RWPE2 (cell line): ENCODE measurements at regions not wholly inside any gene's neighbourhood (a gene's known extent, or its start where the extent isn't known, plus 50 kb on each side); places are given as distances from the start of the nearest gene placed in this dataset.

Experiments used
- ATAC-seq: fragments of 200-7000 bp; cut with Tn5 transposase; 3 replicates; pipeline ENCODE4 v1.9.1; 2021; ENCODE audit warnings: low read depth
- DNase-seq: peaks from one replicate; pipeline ENCODE4 v3.0.0-alpha.2; 2020; ENCODE audit warnings: low spot score
- H3K27ac ChIP-seq: fragments of 450-650 bp; 2 replicates; pipeline ENCODE4 v1.5.1; 2017; ENCODE audit warnings: mild to moderate bottlenecking; ENCODE audit not compliant: poor library complexity, severe bottlenecking
- H3K27me3 ChIP-seq: fragments of 250-450 bp; sonication (Bioruptor Pico); 2 replicates; pipeline ENCODE4 v1.5.1; 2021; ENCODE audit warnings: mild to moderate bottlenecking, moderate library complexity; ENCODE audit not compliant: insufficient read depth, poor library complexity, severe bottlenecking
- H3K36me3 ChIP-seq: fragments of 250-450 bp; sonication (Bioruptor Pico); 2 replicates; pipeline ENCODE4 v1.5.1; 2020; ENCODE audit warnings: low read depth, mild to moderate bottlenecking, moderate library complexity
- H3K4me1 ChIP-seq: fragments of 250-450 bp; sonication (Bioruptor Pico); 2 replicates; pipeline ENCODE4 v1.5.1; 2021; ENCODE audit warnings: mild to moderate bottlenecking, moderate library complexity; ENCODE audit not compliant: insufficient read depth, poor library complexity, severe bottlenecking
- H3K4me3 ChIP-seq: fragments of 250-450 bp; sonication (Bioruptor Pico); 2 replicates; pipeline ENCODE4 v1.5.1; 2021; ENCODE audit warnings: mild to moderate bottlenecking, moderate library complexity; ENCODE audit not compliant: severe bottlenecking
- H3K9me3 ChIP-seq: fragments of 250-450 bp; sonication (Bioruptor Pico); 2 replicates; pipeline ENCODE4 v1.5.1; 2021; ENCODE audit warnings: mild to moderate bottlenecking, moderate library complexity; ENCODE audit not compliant: severe bottlenecking
- TF ChIP-seq, protein P1 (sequence below): fragments of 450-650 bp; IDR thresholded peaks from one replicate; pipeline ENCODE4 v1.5.1; 2017; ENCODE audit warnings: mild to moderate bottlenecking, moderate library complexity; ENCODE audit not compliant: poor library complexity, severe bottlenecking

DNA sequence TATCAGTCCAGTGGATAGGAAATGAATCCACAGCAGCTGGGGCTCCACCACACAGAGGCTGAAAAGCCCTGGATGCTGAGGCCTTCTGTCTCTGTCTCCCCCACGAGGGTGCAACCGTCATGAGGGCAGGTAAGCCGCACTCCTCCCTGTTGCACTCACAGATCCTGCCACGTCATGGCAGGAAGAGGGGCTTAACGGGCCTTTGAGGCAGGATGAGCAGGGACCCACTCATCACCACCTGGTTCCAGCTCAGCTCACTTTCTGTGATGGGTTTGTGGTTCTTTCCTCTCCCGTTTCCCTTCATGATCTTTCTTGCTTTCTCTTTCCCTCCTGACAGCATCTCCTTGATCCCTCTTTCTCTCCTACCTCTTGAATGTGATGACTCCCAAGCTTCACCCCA is 575.2 kb downstream of the CCDC171 start:
- ATAC-seq (no peak), DNase-seq (no peak)
- no peaks in the 10 kb centered on the region for H3K27me3 ChIP-seq
- no peak overlapping the region for H3K27ac ChIP-seq
- H3K9me3 ChIP-seq, result no peaks in the 10 kb centered on the region
- H3K4me3 ChIP-seq, result no peak overlapping the region
- H3K36me3 ChIP-seq, result no peaks in the 10 kb centered on the region
- H3K4me1 ChIP-seq, result no peaks in the 10 kb centered on the region
- TF ChIP-seq, protein P1, sequence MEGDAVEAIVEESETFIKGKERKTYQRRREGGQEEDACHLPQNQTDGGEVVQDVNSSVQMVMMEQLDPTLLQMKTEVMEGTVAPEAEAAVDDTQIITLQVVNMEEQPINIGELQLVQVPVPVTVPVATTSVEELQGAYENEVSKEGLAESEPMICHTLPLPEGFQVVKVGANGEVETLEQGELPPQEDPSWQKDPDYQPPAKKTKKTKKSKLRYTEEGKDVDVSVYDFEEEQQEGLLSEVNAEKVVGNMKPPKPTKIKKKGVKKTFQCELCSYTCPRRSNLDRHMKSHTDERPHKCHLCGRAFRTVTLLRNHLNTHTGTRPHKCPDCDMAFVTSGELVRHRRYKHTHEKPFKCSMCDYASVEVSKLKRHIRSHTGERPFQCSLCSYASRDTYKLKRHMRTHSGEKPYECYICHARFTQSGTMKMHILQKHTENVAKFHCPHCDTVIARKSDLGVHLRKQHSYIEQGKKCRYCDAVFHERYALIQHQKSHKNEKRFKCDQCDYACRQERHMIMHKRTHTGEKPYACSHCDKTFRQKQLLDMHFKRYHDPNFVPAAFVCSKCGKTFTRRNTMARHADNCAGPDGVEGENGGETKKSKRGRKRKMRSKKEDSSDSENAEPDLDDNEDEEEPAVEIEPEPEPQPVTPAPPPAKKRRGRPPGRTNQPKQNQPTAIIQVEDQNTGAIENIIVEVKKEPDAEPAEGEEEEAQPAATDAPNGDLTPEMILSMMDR, result no peak

DNA sequence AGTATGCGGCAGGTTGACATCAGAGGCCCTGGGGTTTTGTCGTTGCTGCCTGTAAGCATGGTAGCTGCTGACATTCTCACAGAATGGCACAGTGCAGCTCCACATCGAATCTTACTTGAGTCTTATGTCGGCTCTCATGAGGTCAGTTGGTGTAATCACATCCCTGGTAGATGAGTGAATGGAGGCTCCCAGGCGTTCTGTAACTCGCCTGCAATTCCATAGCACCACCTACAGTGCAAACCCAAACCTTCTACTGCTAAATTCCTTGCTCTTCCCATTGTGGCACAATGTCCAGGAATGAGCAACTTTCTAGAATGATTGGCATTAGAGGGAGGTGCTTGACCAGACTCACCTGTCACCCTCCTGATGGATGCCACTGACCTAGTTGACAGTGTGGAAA is 578.4 kb downstream of the CCDC171 start:
- Histone ChIP-seq H3K36me3 (no peaks in the 10 kb centered on the region), H3K27me3 (no peaks in the 10 kb centered on the region), H3K4me3 (no peak overlapping the region), H3K4me1 (peaks cover 3% of the 10 kb centered on the region), H3K9me3 (no peaks in the 10 kb centered on the region), H3K27ac (no peak overlapping the region)
- no peak for DNase-seq
- ATAC-seq, result no peak
- TF ChIP-seq, protein P1, result no peak

DNA sequence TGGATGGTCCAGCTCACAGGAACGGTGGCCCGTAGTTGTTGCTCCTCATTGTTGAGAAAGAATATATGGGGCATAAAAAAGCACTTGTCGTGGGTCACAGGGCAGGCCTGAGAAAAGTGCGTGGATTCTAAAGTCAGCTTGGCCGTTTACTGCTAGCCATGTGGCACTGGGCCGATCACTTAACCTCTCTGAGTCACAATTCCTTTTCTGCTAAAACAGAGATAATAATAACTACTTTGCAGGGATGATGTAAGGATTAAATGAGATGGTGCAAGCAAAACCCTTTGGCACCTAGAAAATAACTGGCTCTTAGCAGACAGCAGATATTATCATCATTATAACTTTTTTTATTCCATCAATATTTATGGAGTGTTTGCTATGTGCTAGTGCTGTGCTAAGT is 579.7 kb downstream of the CCDC171 start:
- DNase-seq (no peak), ATAC-seq (no peak)
- H3K9me3 ChIP-seq, result no peaks in the 10 kb centered on the region
- no peak overlapping the region for H3K27ac ChIP-seq
- TF ChIP-seq, protein P1, result no peak
- H3K4me3 ChIP-seq, result no peak overlapping the region
- H3K27me3 ChIP-seq, result no peaks in the 10 kb centered on the region
- peaks cover 3% of the 10 kb centered on the region for H3K4me1 ChIP-seq
- no peaks in the 10 kb centered on the region for H3K36me3 ChIP-seq

DNA sequence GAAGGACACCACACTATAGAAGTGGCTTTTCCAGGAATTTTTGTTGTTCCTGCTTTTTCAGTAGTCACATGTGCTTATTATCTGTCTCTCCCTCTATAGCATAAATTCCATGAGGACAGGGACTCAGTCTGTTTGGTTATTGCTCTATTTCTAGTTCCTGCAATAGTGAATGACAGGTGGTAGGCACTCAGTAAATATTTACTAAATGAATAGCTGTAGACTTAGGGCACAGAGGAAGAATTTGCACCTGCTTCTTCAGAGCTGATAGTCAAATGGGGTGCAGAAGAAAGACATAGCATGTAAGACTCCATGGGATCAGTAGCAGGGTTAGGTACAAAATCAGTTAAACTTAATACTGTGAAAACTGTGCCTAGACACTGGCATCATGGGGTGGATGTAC is 580.2 kb downstream of the CCDC171 start:
- Histone ChIP-seq H3K27me3 (no peaks in the 10 kb centered on the region), H3K27ac (no peak overlapping the region), H3K36me3 (no peaks in the 10 kb centered on the region), H3K4me1 (peaks cover 3% of the 10 kb centered on the region), H3K9me3 (no peaks in the 10 kb centered on the region), H3K4me3 (no peak overlapping the region)
- ATAC-seq (no peak), DNase-seq (no peak)
- TF ChIP-seq, protein P1, result no peak

DNA sequence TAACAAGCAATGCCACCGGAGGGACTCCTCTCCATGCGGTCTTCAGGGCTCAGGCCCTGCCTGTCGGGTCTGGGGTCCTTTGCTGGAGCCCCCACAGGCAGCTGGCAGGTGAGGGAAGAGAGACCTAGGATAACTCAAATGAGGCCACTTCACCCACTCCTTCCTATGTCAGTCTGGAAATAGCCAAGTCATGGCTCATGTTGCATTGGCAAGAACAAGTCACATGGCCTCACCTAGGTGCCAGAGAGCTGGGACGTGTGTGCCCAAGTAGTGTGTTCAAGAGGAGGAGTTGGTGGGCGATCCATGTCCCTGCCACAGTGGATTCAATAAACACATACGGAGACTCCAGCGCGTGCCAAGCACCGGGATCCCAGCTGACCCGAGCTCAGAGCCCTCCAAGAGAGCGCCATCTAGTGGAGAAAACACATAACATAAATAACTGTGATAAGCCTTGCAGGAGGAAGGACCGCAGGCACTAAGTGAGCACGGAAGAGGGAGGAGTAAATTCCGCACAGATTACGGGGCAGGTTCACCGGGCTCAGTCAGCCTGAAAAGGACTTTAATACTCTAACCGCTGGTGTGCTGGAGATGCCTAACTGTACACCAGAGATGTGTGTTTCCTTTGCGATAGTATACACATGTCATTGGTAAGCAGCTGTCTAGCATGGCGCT is 580.8 kb downstream of the CCDC171 start:
- ATAC-seq, result peak; percentile 90
- no peaks in the 10 kb centered on the region for H3K27me3 ChIP-seq
- peaks cover 3% of the 10 kb centered on the region for H3K4me1 ChIP-seq
- no peak overlapping the region for H3K4me3 ChIP-seq
- no peaks in the 10 kb centered on the region for H3K9me3 ChIP-seq
- DNase-seq, result no peak
- TF ChIP-seq, protein P1, result peak; percentile 64
- no peaks in the 10 kb centered on the region for H3K36me3 ChIP-seq
- H3K27ac ChIP-seq, result no peak overlapping the region
